ENCODE measurements at regions not wholly inside any gene's neighbourhood (a gene's known extent, or its start where the extent isn't known, plus 50 kb on each side); places are given as distances from the start of the nearest gene placed in this dataset.

DNA sequence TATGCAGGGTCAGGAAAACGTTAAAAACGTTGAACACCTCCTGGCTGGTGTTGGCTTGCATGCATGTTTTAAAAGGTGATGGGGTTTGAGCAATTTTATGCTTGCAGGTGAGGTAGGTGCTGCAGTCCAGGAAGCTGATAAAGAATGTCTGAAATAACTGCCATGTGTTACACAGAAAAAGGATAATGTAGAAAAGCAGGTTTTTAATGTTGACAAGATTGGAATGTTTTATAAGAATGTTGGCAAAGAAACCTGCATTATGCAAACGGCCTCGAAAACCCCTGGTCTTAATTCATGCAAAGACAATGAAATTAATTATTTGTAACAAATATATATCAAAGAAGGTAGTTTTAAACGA, 723.7 kb upstream of the AGA start:
- TF ChIP-seq POLR2AphosphoS5 (IDR thresholded peaks at IDR 0.05; ENCODE audit: low read depth, low read length) (no peak), ZMYM4 (CRISPR knock-in tag; IDR thresholded peaks at IDR 0.05) (no peak), ZNF441 (CRISPR knock-in tag; IDR thresholded peaks at IDR 0.05; ENCODE audit: borderline replicate concordance) (no peak), PHB2 (IDR thresholded peaks at IDR 0.05; ENCODE audit: partially characterized antibody) (no peak), ZNF7 (CRISPR knock-in tag; IDR thresholded peaks at IDR 0.05) (no peak), CREB1 (IDR thresholded peaks at IDR 0.05) (no peak), CREB1 (CRISPR knock-in tag; IDR thresholded peaks at IDR 0.05) (no peak), SMARCC2 (IDR thresholded peaks at IDR 0.05) (no peak)
- TF ChIP-seq, protein P1, sequence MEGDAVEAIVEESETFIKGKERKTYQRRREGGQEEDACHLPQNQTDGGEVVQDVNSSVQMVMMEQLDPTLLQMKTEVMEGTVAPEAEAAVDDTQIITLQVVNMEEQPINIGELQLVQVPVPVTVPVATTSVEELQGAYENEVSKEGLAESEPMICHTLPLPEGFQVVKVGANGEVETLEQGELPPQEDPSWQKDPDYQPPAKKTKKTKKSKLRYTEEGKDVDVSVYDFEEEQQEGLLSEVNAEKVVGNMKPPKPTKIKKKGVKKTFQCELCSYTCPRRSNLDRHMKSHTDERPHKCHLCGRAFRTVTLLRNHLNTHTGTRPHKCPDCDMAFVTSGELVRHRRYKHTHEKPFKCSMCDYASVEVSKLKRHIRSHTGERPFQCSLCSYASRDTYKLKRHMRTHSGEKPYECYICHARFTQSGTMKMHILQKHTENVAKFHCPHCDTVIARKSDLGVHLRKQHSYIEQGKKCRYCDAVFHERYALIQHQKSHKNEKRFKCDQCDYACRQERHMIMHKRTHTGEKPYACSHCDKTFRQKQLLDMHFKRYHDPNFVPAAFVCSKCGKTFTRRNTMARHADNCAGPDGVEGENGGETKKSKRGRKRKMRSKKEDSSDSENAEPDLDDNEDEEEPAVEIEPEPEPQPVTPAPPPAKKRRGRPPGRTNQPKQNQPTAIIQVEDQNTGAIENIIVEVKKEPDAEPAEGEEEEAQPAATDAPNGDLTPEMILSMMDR (CRISPR knock-in tag; IDR thresholded peaks at IDR 0.05): no peak
- TF ChIP-seq, protein P2, sequence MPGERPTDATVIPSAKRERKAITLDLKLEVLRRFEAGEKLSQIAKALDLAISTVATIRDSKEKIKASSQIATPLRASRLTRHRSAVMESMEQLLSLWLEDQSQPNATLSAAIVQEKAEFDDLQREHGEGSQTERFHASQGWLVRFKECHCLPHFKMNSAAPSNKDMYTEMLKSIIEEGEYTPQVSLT (CRISPR knock-in tag; IDR thresholded peaks at IDR 0.05; ENCODE audit: borderline replicate concordance, low read depth): no peak

Data from HepG2 (cell line).